WTC11 (cell line): ENCODE measurements at regions not wholly inside any gene's neighbourhood (a gene's known extent, or its start where the extent isn't known, plus 50 kb on each side); places are given as distances from the start of the nearest gene placed in this dataset.

Experiments used
- ATAC-seq: fragments of 200-7000 bp; cut with Tn5 transposase; 2 replicates; pipeline ENCODE4 v1.10.0; 2021; ENCODE audit warnings: mild to moderate bottlenecking, moderate library complexity
- CTCF ChIA-PET: fragments of 300-600 bp; sonication (Branson Sonifier 250); formaldehyde crosslinking; loops from one replicate; lab custom pipeline; 2021; ENCODE audit warnings: antibody characterized with exemption; lab: Charles Lee
- POLR2A ChIA-PET: fragments of 350-600 bp; sonication (Branson Sonifier 250); formaldehyde crosslinking; loops from one replicate; lab custom pipeline; 2021; ENCODE audit warnings: antibody characterized with exemption; lab: Charles Lee
- DNase-seq: peaks from one replicate; pipeline ENCODE4 v3.0.0; 2021; ENCODE audit warnings: low spot score
- H3K27ac Mint-ChIP-seq: 2 replicates; pipeline ENCODE4 v1.8.0; 2021; ENCODE audit warnings: mixed read lengths
- H3K27me3 Mint-ChIP-seq: 2 replicates; pipeline ENCODE4 v1.8.0; 2021; ENCODE audit warnings: low read depth, mild to moderate bottlenecking, moderate library complexity, mixed read lengths
- H3K36me3 Mint-ChIP-seq: 2 replicates; pipeline ENCODE4 v1.8.0; 2021; ENCODE audit warnings: mixed read lengths
- H3K4me1 Mint-ChIP-seq: 2 replicates; pipeline ENCODE4 v1.8.0; 2022; ENCODE audit warnings: mixed read lengths
- H3K4me3 Mint-ChIP-seq: 2 replicates; pipeline ENCODE4 v1.8.0; 2021; ENCODE audit warnings: mild to moderate bottlenecking, moderate library complexity, mixed read lengths
- H3K9me3 Mint-ChIP-seq: 2 replicates; pipeline ENCODE4 v1.8.0; 2021; ENCODE audit warnings: mixed read lengths
- AFF4 ChIP-seq: sonication (generic); formaldehyde crosslinking; IDR thresholded peaks from 2 replicates; pipeline ENCODE4 v1.8.1; 2023; ENCODE audit warnings: mild to moderate bottlenecking, missing genetic modification reagents, borderline replicate concordance
- CBFB ChIP-seq: sonication (generic); formaldehyde crosslinking; IDR thresholded peaks from 2 replicates; pipeline ENCODE4 v1.8.1; 2022; ENCODE audit warnings: mild to moderate bottlenecking, low read depth, missing genetic modification reagents
- CDX4 ChIP-seq: fragments of 250-450 bp; sonication (Bioruptor Pico); IDR thresholded peaks from 2 replicates; pipeline ENCODE4 v1.9.0; 2021; ENCODE audit warnings: moderate library complexity, mild to moderate bottlenecking, inconsistent platforms, borderline replicate concordance
- CREB1 ChIP-seq: sonication (generic); formaldehyde crosslinking; IDR thresholded peaks from 2 replicates; pipeline ENCODE4 v1.8.0; 2023; ENCODE audit warnings: mild to moderate bottlenecking, missing genetic modification reagents
- E2F1 ChIP-seq: sonication (generic); formaldehyde crosslinking; IDR thresholded peaks from 2 replicates; pipeline ENCODE4 v1.8.0; 2022; ENCODE audit warnings: mild to moderate bottlenecking, missing genetic modification reagents
- ELF4 ChIP-seq: sonication (generic); formaldehyde crosslinking; IDR thresholded peaks from 2 replicates; pipeline ENCODE4 v1.8.1; 2022; ENCODE audit warnings: low read depth, mild to moderate bottlenecking, moderate library complexity, missing genetic modification reagents
- EMX1 ChIP-seq: fragments of 250-450 bp; sonication (Bioruptor Pico); IDR thresholded peaks from 2 replicates; pipeline ENCODE4 v1.8.0; 2021; ENCODE audit warnings: mild to moderate bottlenecking
- FOXJ3 ChIP-seq: sonication (generic); formaldehyde crosslinking; IDR thresholded peaks from 2 replicates; pipeline ENCODE4 v1.9.0; 2021; ENCODE audit warnings: missing genetic modification reagents, mild to moderate bottlenecking, borderline replicate concordance
- FOXP1 ChIP-seq: sonication (generic); formaldehyde crosslinking; IDR thresholded peaks from 2 replicates; pipeline ENCODE4 v1.8.0; 2022; ENCODE audit warnings: missing genetic modification reagents, mild to moderate bottlenecking, moderate library complexity, borderline replicate concordance
- GABPB1 ChIP-seq: sonication (generic); formaldehyde crosslinking; IDR thresholded peaks from 2 replicates; pipeline ENCODE4 v1.8.1; 2023; ENCODE audit warnings: mild to moderate bottlenecking, missing genetic modification reagents
- JAZF1 ChIP-seq: fragments of 250-450 bp; sonication (Bioruptor Pico); IDR thresholded peaks from 2 replicates; pipeline ENCODE4 v1.9.0; 2021; ENCODE audit warnings: moderate library complexity, mild to moderate bottlenecking, inconsistent platforms
- MAX ChIP-seq: sonication (generic); formaldehyde crosslinking; IDR thresholded peaks from 2 replicates; pipeline ENCODE4 v1.8.0; 2022; ENCODE audit warnings: mild to moderate bottlenecking, missing genetic modification reagents
- NFYB ChIP-seq: sonication (generic); formaldehyde crosslinking; conservative IDR thresholded peaks from 2 replicates; pipeline ENCODE4 v1.8.0; 2022; ENCODE audit warnings: low read depth, missing genetic modification reagents
- NR1H2 ChIP-seq: sonication (generic); formaldehyde crosslinking; IDR thresholded peaks from 2 replicates; pipeline ENCODE4 v1.9.0; 2021; ENCODE audit warnings: mild to moderate bottlenecking, moderate library complexity, missing genetic modification reagents
- NR2C2 ChIP-seq: sonication (generic); formaldehyde crosslinking; IDR thresholded peaks from 2 replicates; pipeline ENCODE4 v1.8.0; 2022; ENCODE audit warnings: mild to moderate bottlenecking, missing genetic modification reagents
- PRDM15 ChIP-seq: sonication (generic); formaldehyde crosslinking; IDR thresholded peaks from 2 replicates; pipeline ENCODE4 v1.8.0; 2022; ENCODE audit warnings: missing genetic modification reagents
- RORB ChIP-seq: fragments of 250-450 bp; sonication (Bioruptor Pico); IDR thresholded peaks from 2 replicates; pipeline ENCODE4 v1.9.0; 2021; ENCODE audit warnings: mild to moderate bottlenecking
- SMAD4 ChIP-seq: sonication (generic); formaldehyde crosslinking; IDR thresholded peaks from 2 replicates; pipeline ENCODE4 v1.8.0; 2022; ENCODE audit warnings: mild to moderate bottlenecking, missing genetic modification reagents
- TP53 ChIP-seq: sonication (generic); formaldehyde crosslinking; IDR thresholded peaks from 2 replicates; pipeline ENCODE4 v1.8.1; 2023; ENCODE audit warnings: mild to moderate bottlenecking, missing genetic modification reagents
- ZNF121 ChIP-seq: sonication (generic); formaldehyde crosslinking; IDR thresholded peaks from 2 replicates; pipeline ENCODE4 v1.8.0; 2023; ENCODE audit warnings: missing genetic modification reagents
- ZNF138 ChIP-seq: sonication (generic); formaldehyde crosslinking; conservative IDR thresholded peaks from 2 replicates; pipeline ENCODE4 v1.8.1; 2022; ENCODE audit warnings: mild to moderate bottlenecking, moderate library complexity, missing genetic modification reagents
- ZNF232 ChIP-seq: sonication (generic); formaldehyde crosslinking; IDR thresholded peaks from 2 replicates; pipeline ENCODE4 v1.8.0; 2022; ENCODE audit warnings: mild to moderate bottlenecking, missing genetic modification reagents
- ZNF423 ChIP-seq: fragments of 250-450 bp; sonication (Bioruptor Pico); IDR thresholded peaks from 2 replicates; pipeline ENCODE4 v2.1.2; 2022; ENCODE audit warnings: mild to moderate bottlenecking, moderate library complexity

GRCh38 chr6:6968731-6969552 lies 138.8 kb upstream of the RREB1 start:
- ChIA-PET POLR2A (no interaction called here), CTCF (no interaction called here)
- no peaks in the 10 kb centered on the region for H3K9me3 Mint-ChIP-seq
- no peak for TF ChIP-seq EMX1 (CRISPR knock-in tag)
- no peak for TF ChIP-seq E2F1 (CRISPR knock-in tag)
- no peak for TF ChIP-seq SMAD4 (CRISPR knock-in tag)
- no peak for TF ChIP-seq CREB1 (CRISPR knock-in tag)
- TF ChIP-seq CBFB (CRISPR knock-in tag), result no peak
- TF ChIP-seq PRDM15, result no peak
- TF ChIP-seq NR1H2 (CRISPR knock-in tag), result no peak
- no peak for TF ChIP-seq NR2C2
- TF ChIP-seq JAZF1 (CRISPR knock-in tag), result no peak
- no peak for TF ChIP-seq RORB (CRISPR knock-in tag)
- TF ChIP-seq ZNF138 (CRISPR knock-in tag), result no peak
- TF ChIP-seq ELF4 (CRISPR knock-in tag), result no peak
- no peak for TF ChIP-seq GABPB1
- no peak for TF ChIP-seq NFYB (CRISPR knock-in tag)
- H3K36me3 Mint-ChIP-seq, result no peaks in the 10 kb centered on the region
- DNase-seq (no peak), ATAC-seq (no peak)
- no peak overlapping the region for H3K27ac Mint-ChIP-seq
- H3K4me1 Mint-ChIP-seq, result peaks cover 8% of the 10 kb centered on the region
- H3K4me3 Mint-ChIP-seq, result no peak overlapping the region
- no peaks in the 10 kb centered on the region for H3K27me3 Mint-ChIP-seq

- peak; percentile 60 for ATAC-seq
- ChIA-PET CTCF (no interaction called here), POLR2A (no interaction called here)
- H3K27ac Mint-ChIP-seq, result no peak overlapping the region
- no peak overlapping the region for H3K4me3 Mint-ChIP-seq
- peak; percentile 24 for DNase-seq
- H3K36me3 Mint-ChIP-seq, result no peaks in the 10 kb centered on the region
- H3K9me3 Mint-ChIP-seq, result no peaks in the 10 kb centered on the region
- TF ChIP-seq GABPB1 (0 out of 2 replicates have a peak, but pooled peaks have one; percentile 14), FOXP1 (CRISPR knock-in tag) (no peak), TP53 (CRISPR knock-in tag) (no peak)
- H3K27me3 Mint-ChIP-seq, result no peaks in the 10 kb centered on the region
- peaks cover 8% of the 10 kb centered on the region for H3K4me1 Mint-ChIP-seq
These were observed 138.0 kb upstream of the RREB1 start for GRCh38 chr6:6969761-6970223.

GRCh38 chr6:6970851-6971250 lies 136.9 kb upstream of the RREB1 start:
- peaks cover 8% of the 10 kb centered on the region for H3K4me1 Mint-ChIP-seq
- H3K4me3 Mint-ChIP-seq, result no peak overlapping the region
- H3K9me3 Mint-ChIP-seq, result no peaks in the 10 kb centered on the region
- ChIA-PET POLR2A (no interaction called here), CTCF (interaction anchor here (0.7 kb wide), 1 partner anchor 268 kb away, joined by 3 read pairs; no protein-coding TSS in a partner anchor)
- H3K36me3 Mint-ChIP-seq, result no peaks in the 10 kb centered on the region
- H3K27me3 Mint-ChIP-seq, result no peaks in the 10 kb centered on the region
- ATAC-seq (no peak), DNase-seq (no peak)
- H3K27ac Mint-ChIP-seq, result no peak overlapping the region
- no peak for TF ChIP-seq MAX
- TF ChIP-seq ZNF423 (CRISPR knock-in tag), result no peak
- TF ChIP-seq EMX1 (CRISPR knock-in tag), result no peak
- no peak for TF ChIP-seq CDX4 (CRISPR knock-in tag)
- no peak for TF ChIP-seq CBFB (CRISPR knock-in tag)
- TF ChIP-seq FOXJ3 (CRISPR knock-in tag), result no peak
- no peak for TF ChIP-seq ZNF121
- no peak for TF ChIP-seq ZNF232
- TF ChIP-seq AFF4, result no peak
